ENCODE measurements at regions not wholly inside any gene's neighbourhood (a gene's known extent, or its start where the extent isn't known, plus 50 kb on each side); places are given as distances from the start of the nearest gene placed in this dataset.

DNA sequence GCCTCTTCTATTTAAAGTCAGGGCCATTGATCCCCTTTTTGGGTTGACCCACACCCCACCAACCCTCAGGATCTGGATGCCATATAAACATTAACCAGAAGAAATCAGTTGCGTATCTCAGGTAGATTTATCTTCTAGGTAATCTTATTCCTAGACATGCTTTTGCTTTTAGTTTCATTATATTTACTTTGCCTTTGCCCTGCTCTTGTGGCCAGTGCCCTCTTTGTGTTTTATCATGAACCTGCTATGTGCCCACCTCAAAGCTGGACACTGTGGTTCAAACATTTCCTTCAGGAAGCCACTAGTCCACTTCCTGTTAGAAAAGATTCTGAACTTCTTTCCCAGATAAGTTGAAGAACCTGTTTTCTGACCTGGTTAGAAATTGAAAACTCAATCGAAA is 117.4 kb upstream of the EDNRA start:
- TF ChIP-seq, protein P1, sequence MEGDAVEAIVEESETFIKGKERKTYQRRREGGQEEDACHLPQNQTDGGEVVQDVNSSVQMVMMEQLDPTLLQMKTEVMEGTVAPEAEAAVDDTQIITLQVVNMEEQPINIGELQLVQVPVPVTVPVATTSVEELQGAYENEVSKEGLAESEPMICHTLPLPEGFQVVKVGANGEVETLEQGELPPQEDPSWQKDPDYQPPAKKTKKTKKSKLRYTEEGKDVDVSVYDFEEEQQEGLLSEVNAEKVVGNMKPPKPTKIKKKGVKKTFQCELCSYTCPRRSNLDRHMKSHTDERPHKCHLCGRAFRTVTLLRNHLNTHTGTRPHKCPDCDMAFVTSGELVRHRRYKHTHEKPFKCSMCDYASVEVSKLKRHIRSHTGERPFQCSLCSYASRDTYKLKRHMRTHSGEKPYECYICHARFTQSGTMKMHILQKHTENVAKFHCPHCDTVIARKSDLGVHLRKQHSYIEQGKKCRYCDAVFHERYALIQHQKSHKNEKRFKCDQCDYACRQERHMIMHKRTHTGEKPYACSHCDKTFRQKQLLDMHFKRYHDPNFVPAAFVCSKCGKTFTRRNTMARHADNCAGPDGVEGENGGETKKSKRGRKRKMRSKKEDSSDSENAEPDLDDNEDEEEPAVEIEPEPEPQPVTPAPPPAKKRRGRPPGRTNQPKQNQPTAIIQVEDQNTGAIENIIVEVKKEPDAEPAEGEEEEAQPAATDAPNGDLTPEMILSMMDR (IDR thresholded peaks at IDR 0.05; ENCODE audit: insufficient read depth, low read length): no peak
- TF ChIP-seq GABPA (IDR thresholded peaks at IDR 0.05; ENCODE audit: low read depth): no peak
- TF ChIP-seq POLR2AphosphoS5 (IDR thresholded peaks at IDR 0.05; ENCODE audit: low read depth): no peak
- TF ChIP-seq, protein P2, sequence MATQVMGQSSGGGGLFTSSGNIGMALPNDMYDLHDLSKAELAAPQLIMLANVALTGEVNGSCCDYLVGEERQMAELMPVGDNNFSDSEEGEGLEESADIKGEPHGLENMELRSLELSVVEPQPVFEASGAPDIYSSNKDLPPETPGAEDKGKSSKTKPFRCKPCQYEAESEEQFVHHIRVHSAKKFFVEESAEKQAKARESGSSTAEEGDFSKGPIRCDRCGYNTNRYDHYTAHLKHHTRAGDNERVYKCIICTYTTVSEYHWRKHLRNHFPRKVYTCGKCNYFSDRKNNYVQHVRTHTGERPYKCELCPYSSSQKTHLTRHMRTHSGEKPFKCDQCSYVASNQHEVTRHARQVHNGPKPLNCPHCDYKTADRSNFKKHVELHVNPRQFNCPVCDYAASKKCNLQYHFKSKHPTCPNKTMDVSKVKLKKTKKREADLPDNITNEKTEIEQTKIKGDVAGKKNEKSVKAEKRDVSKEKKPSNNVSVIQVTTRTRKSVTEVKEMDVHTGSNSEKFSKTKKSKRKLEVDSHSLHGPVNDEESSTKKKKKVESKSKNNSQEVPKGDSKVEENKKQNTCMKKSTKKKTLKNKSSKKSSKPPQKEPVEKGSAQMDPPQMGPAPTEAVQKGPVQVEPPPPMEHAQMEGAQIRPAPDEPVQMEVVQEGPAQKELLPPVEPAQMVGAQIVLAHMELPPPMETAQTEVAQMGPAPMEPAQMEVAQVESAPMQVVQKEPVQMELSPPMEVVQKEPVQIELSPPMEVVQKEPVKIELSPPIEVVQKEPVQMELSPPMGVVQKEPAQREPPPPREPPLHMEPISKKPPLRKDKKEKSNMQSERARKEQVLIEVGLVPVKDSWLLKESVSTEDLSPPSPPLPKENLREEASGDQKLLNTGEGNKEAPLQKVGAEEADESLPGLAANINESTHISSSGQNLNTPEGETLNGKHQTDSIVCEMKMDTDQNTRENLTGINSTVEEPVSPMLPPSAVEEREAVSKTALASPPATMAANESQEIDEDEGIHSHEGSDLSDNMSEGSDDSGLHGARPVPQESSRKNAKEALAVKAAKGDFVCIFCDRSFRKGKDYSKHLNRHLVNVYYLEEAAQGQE (IDR thresholded peaks at IDR 0.05; ENCODE audit: insufficient replicate concordance, low read depth): no peak
